HUES48 (cell line): ENCODE measurements at regions not wholly inside any gene's neighbourhood (a gene's known extent, or its start where the extent isn't known, plus 50 kb on each side); places are given as distances from the start of the nearest gene placed in this dataset.
"Not testable (repeated sequence)": the region's sequence is repeated elsewhere in the genome, so short reads cannot be mapped to it uniquely, and the experiment has no call there.

ENCODE experiments used
- H3K27ac ChIP-seq: one replicate; pipeline ENCODE4 v1.7.0; 2013; ENCODE audit warnings: low read depth, low read length, inconsistent platforms
- H3K27me3 ChIP-seq: 2 replicates; pipeline ENCODE4 v1.6.1; 2013; ENCODE audit warnings: mild to moderate bottlenecking, low read length; ENCODE audit not compliant: control insufficient read depth, insufficient read depth
- H3K36me3 ChIP-seq: 2 replicates; pipeline ENCODE4 v1.6.1; 2013; ENCODE audit warnings: low read length; ENCODE audit not compliant: control insufficient read depth, insufficient read depth
- H3K4me1 ChIP-seq: 2 replicates; pipeline ENCODE4 v1.6.1; 2013; ENCODE audit warnings: mild to moderate bottlenecking, low read length; ENCODE audit not compliant: control insufficient read depth, insufficient read depth
- H3K4me3 ChIP-seq: 2 replicates; pipeline ENCODE4 v1.5.1; 2013; ENCODE audit warnings: mild to moderate bottlenecking, low read depth, low read length
- H3K9ac ChIP-seq: 2 replicates; pipeline ENCODE4 v1.6.1; 2013; ENCODE audit warnings: mild to moderate bottlenecking, low read depth, low read length, moderate library complexity
- H3K9me3 ChIP-seq: 2 replicates; pipeline ENCODE4 v1.6.1; 2013; ENCODE audit warnings: low read length; ENCODE audit not compliant: control insufficient read depth, insufficient read depth

GRCh38 chr7:110522061-110522760 lies 568.7 kb upstream of the LRRN3 start:
- H3K9me3 ChIP-seq: peaks cover 12% of the 10 kb centered on the region; the same call in 1 of the 2 replicates
- H3K4me3 ChIP-seq: no peak overlapping the region
- H3K27ac ChIP-seq: peak overlapping the region; percentile 42
- peaks cover 6% of the 10 kb centered on the region for H3K4me1 ChIP-seq
- no peaks in the 10 kb centered on the region for H3K36me3 ChIP-seq
- H3K9ac ChIP-seq: no peak overlapping the region
- H3K27me3 ChIP-seq: no peaks in the 10 kb centered on the region

- Histone ChIP-seq H3K9ac (no peak overlapping the region), H3K4me1 (peaks cover 6% of the 10 kb centered on the region), H3K27ac (peak overlapping the region; percentile 42)
These were observed 568.1 kb upstream of the LRRN3 start for GRCh38 chr7:110522761-110523200.

GRCh38 chr7:110529175-110529574 lies 561.8 kb upstream of the LRRN3 start:
- Histone ChIP-seq H3K9ac (no peak overlapping the region), H3K27ac (no peak overlapping the region), H3K4me3 (no peak overlapping the region), H3K4me1 (no peaks in the 10 kb centered on the region), H3K36me3 (no peaks in the 10 kb centered on the region), H3K27me3 (no peaks in the 10 kb centered on the region), H3K9me3 (no peaks in the 10 kb centered on the region)

More at GRCh38 chr7:110522761-110523200, 568.1 kb upstream of the LRRN3 start:
- no peak overlapping the region for H3K4me3 ChIP-seq
- H3K36me3 ChIP-seq: no peaks in the 10 kb centered on the region
- peaks cover 12% of the 10 kb centered on the region; the same call in 1 of the 2 replicates for H3K9me3 ChIP-seq
- H3K27me3 ChIP-seq: no peaks in the 10 kb centered on the region

- H3K9ac ChIP-seq: no peak overlapping the region
- H3K9me3 ChIP-seq: no peaks in the 10 kb centered on the region
- H3K27me3 ChIP-seq: no peaks in the 10 kb centered on the region
- no peak overlapping the region for H3K4me3 ChIP-seq
- no peaks in the 10 kb centered on the region for H3K36me3 ChIP-seq
- H3K27ac ChIP-seq: no peak overlapping the region
- 0 out of 2 replicates have a peak, but pooled peaks cover 3% of the 10 kb centered on the region for H3K4me1 ChIP-seq
These were observed 559.7 kb upstream of the LRRN3 start for GRCh38 chr7:110531186-110531585.

- H3K27me3 ChIP-seq: no peaks in the 10 kb centered on the region
- H3K36me3 ChIP-seq: no peaks in the 10 kb centered on the region
- H3K27ac ChIP-seq: peak overlapping the region; percentile 33
- H3K4me3 ChIP-seq: no peak overlapping the region
- H3K9me3 ChIP-seq: no peaks in the 10 kb centered on the region
- no peak overlapping the region for H3K9ac ChIP-seq
- H3K4me1 ChIP-seq: 0 out of 2 replicates have a peak, but pooled peaks cover 3% of the 10 kb centered on the region
These were observed 556.5 kb upstream of the LRRN3 start for GRCh38 chr7:110534241-110534931.

GRCh38 chr7:110539216-110539615 lies 551.7 kb upstream of the LRRN3 start:
- no peak overlapping the region for H3K27ac ChIP-seq
- no peaks in the 10 kb centered on the region for H3K27me3 ChIP-seq
- no peaks in the 10 kb centered on the region for H3K9me3 ChIP-seq
- 0 out of 2 replicates have a peak, but pooled peaks cover 3% of the 10 kb centered on the region for H3K4me1 ChIP-seq
- no peaks in the 10 kb centered on the region for H3K36me3 ChIP-seq
- no peak overlapping the region for H3K4me3 ChIP-seq
- H3K9ac ChIP-seq: no peak overlapping the region

- Histone ChIP-seq H3K27me3 (no peaks in the 10 kb centered on the region), H3K9me3 (no peaks in the 10 kb centered on the region), H3K4me1 (no peaks in the 10 kb centered on the region), H3K27ac (no peak overlapping the region), H3K4me3 (no peak overlapping the region), H3K36me3 (no peaks in the 10 kb centered on the region), H3K9ac (no peak overlapping the region)
These were observed 549.0 kb upstream of the LRRN3 start for GRCh38 chr7:110541962-110542361.

- H3K9ac ChIP-seq: no peak overlapping the region
- H3K4me3 ChIP-seq: no peak overlapping the region
- no peaks in the 10 kb centered on the region for H3K36me3 ChIP-seq
- no peaks in the 10 kb centered on the region for H3K4me1 ChIP-seq
- no peaks in the 10 kb centered on the region for H3K27me3 ChIP-seq
- H3K27ac ChIP-seq: no peak overlapping the region
- no peaks in the 10 kb centered on the region for H3K9me3 ChIP-seq
These were observed 546.7 kb upstream of the LRRN3 start for GRCh38 chr7:110544194-110544593.

GRCh38 chr7:110548372-110548771 lies 542.6 kb upstream of the LRRN3 start:
- no peak overlapping the region for H3K9ac ChIP-seq
- H3K4me1 ChIP-seq: no peaks in the 10 kb centered on the region
- H3K4me3 ChIP-seq: no peak overlapping the region
- H3K27me3 ChIP-seq: no peaks in the 10 kb centered on the region
- no peak overlapping the region for H3K27ac ChIP-seq
- H3K9me3 ChIP-seq: peaks cover 23% of the 10 kb centered on the region
- no peaks in the 10 kb centered on the region for H3K36me3 ChIP-seq

- H3K27me3 ChIP-seq: no peaks in the 10 kb centered on the region
- no peak overlapping the region for H3K4me3 ChIP-seq
- no peak overlapping the region for H3K9ac ChIP-seq
- H3K36me3 ChIP-seq: no peaks in the 10 kb centered on the region
- no peak overlapping the region for H3K27ac ChIP-seq
- peaks cover 1% of the 10 kb centered on the region; the same call in 1 of the 2 replicates for H3K9me3 ChIP-seq
- no peaks in the 10 kb centered on the region for H3K4me1 ChIP-seq
These were observed 533.8 kb upstream of the LRRN3 start for GRCh38 chr7:110557136-110557535.

- not testable (repeated sequence) for H3K9me3 ChIP-seq, H3K4me1 ChIP-seq, H3K27ac ChIP-seq, H3K9ac ChIP-seq, H3K4me3 ChIP-seq, H3K27me3 ChIP-seq, H3K36me3 ChIP-seq
These were observed 527.6 kb upstream of the LRRN3 start for GRCh38 chr7:110563286-110563685.
